GM12865 (cell line): ENCODE measurements at regions not wholly inside any gene's neighbourhood (a gene's known extent, or its start where the extent isn't known, plus 50 kb on each side); places are given as distances from the start of the nearest gene placed in this dataset.

Source experiments
- DNase-seq: peaks from one replicate; pipeline ENCODE4 v3.0.0; 2010; ENCODE audit warnings: low read depth
- H3K4me3 ChIP-seq: 2 replicates; pipeline ENCODE4 v1.5.1; 2011; ENCODE audit warnings: mild to moderate bottlenecking, low read depth, low read length, control low read depth
- CTCF ChIP-seq: IDR thresholded peaks from 2 replicates; pipeline ENCODE4 v1.5.1; 2011; ENCODE audit warnings: low read length, control low read depth, low read depth, inconsistent platforms; ENCODE audit not compliant: insufficient read depth; ENCODE audit errors: missing control alignments

- no peak for TF ChIP-seq CTCF
- no peak overlapping the region for H3K4me3 ChIP-seq
- DNase-seq = no peak
Measured at GRCh38 chr10:69684020-69684980, 54.3 kb downstream of the FAM241B start.

- DNase-seq = no peak
- H3K4me3 ChIP-seq = no peak overlapping the region
- no peak for TF ChIP-seq CTCF
Measured at GRCh38 chr10:69684981-69685353, 54.9 kb downstream of the FAM241B start.

GRCh38 chr10:69685426-69685801 lies 55.4 kb downstream of the FAM241B start:
- H3K4me3 ChIP-seq = no peak overlapping the region
- TF ChIP-seq CTCF = no peak
- DNase-seq = no peak

- no peak for DNase-seq
Measured at GRCh38 chr10:69685802-69686585, 55.9 kb downstream of the FAM241B start.

GRCh38 chr10:69686866-69687265 lies 56.8 kb downstream of the FAM241B start:
- no peak for DNase-seq
- H3K4me3 ChIP-seq = no peak overlapping the region
- no peak for TF ChIP-seq CTCF

More at GRCh38 chr10:69685802-69686585, 55.9 kb downstream of the FAM241B start:
- no peak overlapping the region for H3K4me3 ChIP-seq
- no peak for TF ChIP-seq CTCF

GRCh38 chr10:69687426-69687825 lies 57.4 kb downstream of the FAM241B start:
- no peak overlapping the region for H3K4me3 ChIP-seq
- TF ChIP-seq CTCF = no peak
- no peak for DNase-seq
